HG03135 (cell line): ENCODE measurements at regions not wholly inside any gene's neighbourhood (a gene's known extent, or its start where the extent isn't known, plus 50 kb on each side); places are given as distances from the start of the nearest gene placed in this dataset.
A peak's percentile ranks its signal among the peaks of the same experiment; 100 is the strongest.

Experiments
- ATAC-seq: cut with Tn5 transposase; IDR thresholded peaks from one replicate; pipeline ENCODE4 v1.9.1; 2021; ENCODE audit warnings: mild to moderate bottlenecking, moderate library complexity; ENCODE audit not compliant: unreplicated experiment

- ATAC-seq: no peak
Observed at GRCh38 chr6:74782346-74782745, 423.5 kb downstream of the COL12A1 start.

GRCh38 chr6:74780831-74781230 lies 425.0 kb downstream of the COL12A1 start:
- no peak for ATAC-seq

- ATAC-seq: no peak
Observed at GRCh38 chr6:74768738-74769137, 437.1 kb downstream of the COL12A1 start.

- no peak for ATAC-seq
Observed at GRCh38 chr6:74768120-74768519, 437.7 kb downstream of the COL12A1 start.

- no peak for ATAC-seq
Observed at GRCh38 chr6:74765486-74765885, 440.4 kb downstream of the COL12A1 start.

- ATAC-seq: no peak
Observed at GRCh38 chr6:74764486-74764885, 441.4 kb downstream of the COL12A1 start.

GRCh38 chr6:74762841-74763240 lies 443.0 kb downstream of the COL12A1 start:
- ATAC-seq: no peak

GRCh38 chr6:74757813-74758212 lies 448.0 kb downstream of the COL12A1 start:
- no peak for ATAC-seq

GRCh38 chr6:74756923-74757322 lies 448.9 kb downstream of the COL12A1 start:
- no peak for ATAC-seq

GRCh38 chr6:74755778-74756177 lies 450.1 kb downstream of the COL12A1 start:
- ATAC-seq: no peak

- ATAC-seq: no peak
Observed at GRCh38 chr6:74755196-74755595, 450.7 kb downstream of the COL12A1 start.

- no peak for ATAC-seq
Observed at GRCh38 chr6:74753883-74754600, 451.8 kb downstream of the COL12A1 start.

GRCh38 chr6:74752303-74752702 lies 453.6 kb downstream of the COL12A1 start:
- ATAC-seq: no peak

- ATAC-seq: no peak
Observed at GRCh38 chr6:74750826-74751225, 455.0 kb downstream of the COL12A1 start.

- peak; percentile 60 for ATAC-seq
Observed at GRCh38 chr6:74749211-74750147, 456.4 kb downstream of the COL12A1 start.

- ATAC-seq: no peak
Observed at GRCh38 chr6:74745670-74746069, 460.2 kb downstream of the COL12A1 start.

- ATAC-seq: no peak
Observed at GRCh38 chr6:74742793-74743508, 462.9 kb downstream of the COL12A1 start.

- ATAC-seq: no peak
Observed at GRCh38 chr6:74741646-74742045, 464.2 kb downstream of the COL12A1 start.

- ATAC-seq: no peak
Observed at GRCh38 chr6:74735304-74735703, 470.5 kb downstream of the COL12A1 start.

- no peak for ATAC-seq
Observed at GRCh38 chr6:74734901-74735300, 471.0 kb downstream of the COL12A1 start.

- ATAC-seq: no peak
Observed at GRCh38 chr6:74733830-74734620, 471.8 kb downstream of the COL12A1 start.
